8988T (cell line): ENCODE measurements at regions not wholly inside any gene's neighbourhood (a gene's known extent, or its start where the extent isn't known, plus 50 kb on each side); places are given as distances from the start of the nearest gene placed in this dataset.
"Not testable (repeated sequence)": the region's sequence is repeated elsewhere in the genome, so short reads cannot be mapped to it uniquely, and the experiment has no call there.

Source experiments
- DNase-seq: peaks from one replicate; pipeline ENCODE4 v3.0.0; 2011

- DNase-seq: no peak
Measured at GRCh38 chr6:153526479-153526878, 395.4 kb upstream of the RGS17 start.

GRCh38 chr6:153525998-153526397 lies 394.9 kb upstream of the RGS17 start:
- DNase-seq: no peak

DNA sequence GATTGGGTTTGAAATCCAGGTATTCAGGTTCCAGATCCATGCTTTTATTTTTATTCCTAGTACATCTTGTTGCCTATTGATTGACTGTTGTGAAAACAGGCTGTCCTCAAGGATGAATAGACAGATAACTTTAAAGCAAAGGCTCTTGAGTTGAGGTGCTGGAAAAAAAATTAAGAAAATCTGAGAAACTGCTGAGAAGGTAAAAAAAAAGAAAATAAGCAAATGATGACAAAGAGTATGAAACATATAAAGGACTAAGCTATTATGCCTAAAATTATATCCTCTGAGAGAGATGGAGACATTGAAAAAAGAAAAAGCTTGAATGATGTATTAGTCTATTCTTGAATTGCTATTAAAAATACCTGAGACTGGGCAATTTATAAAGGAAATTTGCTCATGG lies 392.3 kb upstream of the RGS17 start:
- no peak for DNase-seq

GRCh38 chr6:153511896-153512496 lies 380.9 kb upstream of the RGS17 start:
- DNase-seq: no peak

DNA sequence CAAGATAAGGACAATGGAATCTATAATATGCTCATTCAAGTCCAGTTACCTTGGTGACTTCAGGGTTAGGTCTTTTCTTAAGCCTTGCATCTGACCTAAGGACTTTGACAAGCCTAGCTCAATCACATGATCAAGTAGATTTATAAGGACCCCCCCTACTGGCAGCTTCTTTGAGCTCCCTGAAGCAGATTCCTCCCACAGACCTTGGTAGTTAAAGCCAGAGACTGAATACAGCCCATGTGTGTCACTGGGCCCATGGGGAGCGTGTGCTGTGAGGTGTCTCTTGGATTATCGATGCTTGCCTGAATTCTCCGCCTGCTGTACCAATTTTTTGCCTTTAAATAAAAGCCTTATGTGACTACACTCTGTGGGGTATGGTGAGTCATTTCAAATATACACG lies 372.7 kb upstream of the RGS17 start:
- no peak for DNase-seq

DNA sequence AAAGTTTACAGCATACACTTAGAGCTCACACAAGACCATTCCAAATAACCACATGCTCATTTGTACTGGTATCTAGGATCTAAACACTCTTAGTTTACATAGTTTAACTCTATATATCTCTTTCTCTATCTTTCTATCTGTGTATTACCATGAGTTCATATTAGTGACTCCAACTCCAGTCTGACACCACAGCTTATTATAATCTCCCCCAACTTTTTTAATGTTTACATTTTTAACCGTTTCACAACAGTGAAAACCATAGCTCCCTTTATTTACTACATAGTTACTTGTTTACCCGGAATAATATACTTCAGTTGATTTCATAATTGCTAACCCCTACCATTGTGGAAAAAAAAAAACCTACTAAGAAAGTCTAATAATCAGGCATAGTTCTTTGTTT lies 362.4 kb upstream of the RGS17 start:
- no peak for DNase-seq

GRCh38 chr6:153489479-153489878 lies 358.4 kb upstream of the RGS17 start:
- DNase-seq: no peak

- no peak for DNase-seq
Measured at GRCh38 chr6:153488267-153488666, 357.2 kb upstream of the RGS17 start.

DNA sequence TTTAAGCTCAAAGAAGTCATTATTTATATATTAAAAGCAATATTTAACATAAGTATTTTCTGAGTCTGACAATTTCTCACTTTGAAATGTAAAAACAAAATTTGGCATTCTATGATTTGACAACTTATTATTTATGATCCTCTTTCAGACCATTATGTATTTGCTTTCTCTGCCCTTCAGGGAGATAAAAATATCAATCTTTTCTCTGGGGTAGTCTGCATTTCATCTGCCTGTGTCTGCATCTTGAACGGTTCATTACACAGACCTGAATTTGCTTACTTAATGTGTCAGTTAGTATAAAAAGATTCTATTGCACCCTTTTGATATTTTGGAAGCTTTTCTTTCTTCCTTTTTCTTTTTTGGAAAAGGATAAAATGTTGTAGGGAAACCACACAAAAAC lies 354.0 kb upstream of the RGS17 start:
- DNase-seq: no peak

DNA sequence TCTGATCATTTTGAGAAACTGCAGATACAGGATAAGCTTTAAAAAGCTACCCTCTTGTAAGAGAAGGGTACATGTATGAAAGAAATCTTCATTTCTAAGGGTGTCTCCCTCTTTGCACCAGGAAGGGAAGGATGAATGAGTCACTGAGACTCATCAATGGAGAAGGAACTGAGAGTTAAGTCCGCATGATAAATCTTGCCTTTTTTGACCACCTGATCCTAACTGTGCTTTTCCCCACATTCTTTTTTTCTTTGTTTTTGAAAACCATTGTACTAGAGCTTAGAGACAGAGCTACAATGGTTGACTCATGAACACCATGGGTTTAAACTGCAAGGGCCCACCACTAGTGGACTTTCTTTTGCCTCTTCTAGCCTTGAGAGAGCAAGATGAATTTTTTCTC lies 353.0 kb upstream of the RGS17 start:
- no peak for DNase-seq

DNA sequence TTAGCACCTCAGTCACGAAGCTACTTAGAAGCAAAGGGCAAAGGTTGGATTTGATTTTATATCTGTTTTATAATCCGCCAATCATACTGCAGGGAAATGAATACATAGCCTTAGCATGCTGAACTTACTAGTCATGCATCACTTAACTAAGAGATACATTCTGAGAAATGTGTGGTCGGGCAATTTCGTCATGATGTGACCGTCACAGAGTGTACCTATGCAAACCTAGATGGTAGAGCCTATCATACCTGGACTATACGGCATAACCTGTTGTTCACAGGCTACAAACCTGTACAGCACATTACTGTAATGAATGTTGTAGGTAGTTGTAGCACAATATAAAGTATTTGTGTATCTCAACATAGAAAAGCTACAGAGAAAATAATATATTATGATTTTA lies 345.2 kb upstream of the RGS17 start:
- DNase-seq: no peak

GRCh38 chr6:153465050-153465449 lies 334.0 kb upstream of the RGS17 start:
- no peak for DNase-seq

DNA sequence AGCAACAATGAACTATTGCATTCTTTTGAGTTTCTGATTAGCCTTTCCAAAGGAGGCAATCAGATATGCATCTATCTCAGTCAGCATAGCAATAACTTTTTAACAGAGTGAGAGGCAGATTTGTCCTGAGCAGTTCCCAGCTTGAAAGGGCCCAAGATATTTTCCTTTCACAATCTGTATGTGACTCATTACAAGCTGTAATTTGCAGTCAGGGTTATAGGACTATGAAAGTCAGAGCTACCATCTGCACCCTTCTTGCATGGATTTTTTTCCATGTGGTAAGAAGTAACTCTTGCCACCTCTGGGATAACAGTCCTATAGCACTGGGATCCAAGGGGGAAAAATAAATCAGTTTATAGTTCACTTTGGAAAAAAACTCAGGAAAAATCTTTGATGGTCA lies 318.2 kb upstream of the RGS17 start:
- DNase-seq: no peak

DNA sequence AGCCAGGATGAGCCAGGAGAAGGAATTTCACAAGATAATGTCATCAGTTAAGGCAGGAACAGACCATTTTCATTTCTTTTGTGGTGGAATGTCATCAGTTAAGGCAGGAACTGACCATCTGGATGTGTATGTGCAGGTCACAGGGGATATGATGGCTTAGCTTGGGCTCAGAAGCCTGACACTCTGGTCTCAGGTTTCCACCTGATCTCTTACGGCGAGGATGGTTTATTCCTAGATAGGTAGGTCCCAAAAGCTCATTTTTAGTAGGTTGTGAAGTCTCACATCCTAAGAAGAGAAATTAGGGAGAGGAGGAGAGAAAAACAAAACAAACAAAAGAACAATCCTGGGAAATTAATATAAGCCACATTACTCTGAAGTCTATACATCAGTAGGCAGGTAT lies 311.7 kb upstream of the RGS17 start:
- not testable (repeated sequence) for DNase-seq

DNA sequence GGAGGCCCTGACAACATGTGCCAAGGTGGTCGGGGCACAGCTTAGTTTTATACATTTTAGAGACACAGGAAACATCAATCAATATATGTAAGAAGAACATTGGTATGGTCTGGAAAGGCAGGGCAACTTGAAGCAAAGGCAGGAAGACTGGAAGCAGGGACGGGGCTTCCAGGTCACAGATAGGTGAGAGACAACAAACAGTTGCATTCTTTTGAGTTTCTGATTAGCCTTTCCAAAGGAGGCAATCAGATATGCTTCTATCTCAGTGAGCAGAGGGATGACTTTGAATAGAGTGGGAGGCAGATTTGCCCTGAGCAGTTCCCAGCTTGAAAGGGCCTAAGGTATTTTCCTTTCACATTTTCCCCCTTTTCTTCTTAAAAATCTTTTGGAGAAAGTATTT lies 311.0 kb upstream of the RGS17 start:
- no peak for DNase-seq

DNA sequence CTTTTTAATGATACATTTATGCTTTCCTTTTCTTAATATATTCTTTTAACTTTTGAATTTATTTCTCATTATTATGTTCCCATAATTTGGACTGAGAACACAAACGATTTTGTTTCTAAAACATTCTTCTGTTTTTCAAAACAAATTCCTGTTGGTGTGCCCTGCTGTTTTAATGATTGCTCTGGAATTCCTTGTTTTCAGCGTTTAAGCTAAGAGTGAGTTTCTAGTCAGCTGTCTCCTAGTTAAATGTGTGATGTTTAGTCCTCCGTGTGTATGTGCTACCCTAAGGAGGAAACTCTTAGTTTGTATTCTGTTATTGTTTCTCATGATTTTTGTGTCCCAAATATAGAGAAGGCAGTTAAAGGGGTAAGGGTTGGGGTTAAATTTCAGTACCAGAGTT lies 306.1 kb upstream of the RGS17 start:
- no peak for DNase-seq

- no peak for DNase-seq
Measured at GRCh38 chr6:153436351-153436750, 305.3 kb upstream of the RGS17 start.

DNA sequence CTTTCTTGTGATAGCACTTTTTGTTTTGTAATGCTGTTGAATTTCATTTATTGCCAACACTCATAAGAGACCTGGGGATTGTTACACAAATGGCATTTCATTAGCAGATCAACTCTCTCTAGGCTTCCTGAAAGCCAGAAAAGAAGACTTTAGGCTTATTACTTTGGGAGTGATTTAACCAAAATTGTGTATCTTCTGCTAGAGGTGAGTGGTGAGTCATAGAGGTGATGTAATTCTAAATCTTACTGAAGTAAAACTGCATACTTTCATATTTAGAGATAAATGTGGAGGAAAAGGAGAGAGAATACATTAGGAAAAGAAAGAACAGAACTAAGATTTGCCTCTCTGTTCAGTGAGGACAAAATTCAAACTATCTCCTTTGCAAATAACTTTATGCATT lies 304.7 kb upstream of the RGS17 start:
- no peak for DNase-seq

- DNase-seq: no peak
Measured at GRCh38 chr6:153425536-153425935, 294.5 kb upstream of the RGS17 start.

DNA sequence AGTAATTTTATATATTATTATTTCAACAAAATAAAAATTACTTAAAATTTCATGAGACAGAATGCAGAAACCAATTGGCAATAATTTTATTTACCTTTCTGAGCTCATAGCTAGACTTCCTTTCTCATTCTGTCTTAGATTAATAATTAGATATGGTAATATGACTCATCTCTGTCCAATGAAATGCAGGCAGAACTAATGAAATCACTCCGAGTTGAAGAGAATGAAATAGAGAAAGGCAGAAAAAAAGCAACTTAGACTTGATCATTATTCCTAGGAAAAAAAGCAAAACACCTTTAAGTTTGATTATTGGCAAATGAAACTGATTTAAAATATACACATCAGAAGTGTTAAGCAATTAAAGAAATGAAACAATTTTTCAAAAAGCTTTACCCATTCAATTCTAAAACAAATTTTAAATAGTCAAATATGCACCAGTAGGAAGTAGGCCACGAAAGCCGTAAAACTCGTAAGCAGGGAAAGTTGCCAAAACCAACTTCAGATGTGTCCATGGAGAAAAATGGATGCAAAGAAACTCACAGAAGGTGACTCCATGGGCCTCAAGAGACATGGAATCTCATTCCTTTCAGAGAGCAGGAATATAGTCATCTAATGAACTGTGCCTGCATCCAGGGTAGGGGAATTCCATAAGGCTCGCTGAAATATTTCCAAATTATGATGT lies 293.8 kb upstream of the RGS17 start:
- no peak for DNase-seq

DNA sequence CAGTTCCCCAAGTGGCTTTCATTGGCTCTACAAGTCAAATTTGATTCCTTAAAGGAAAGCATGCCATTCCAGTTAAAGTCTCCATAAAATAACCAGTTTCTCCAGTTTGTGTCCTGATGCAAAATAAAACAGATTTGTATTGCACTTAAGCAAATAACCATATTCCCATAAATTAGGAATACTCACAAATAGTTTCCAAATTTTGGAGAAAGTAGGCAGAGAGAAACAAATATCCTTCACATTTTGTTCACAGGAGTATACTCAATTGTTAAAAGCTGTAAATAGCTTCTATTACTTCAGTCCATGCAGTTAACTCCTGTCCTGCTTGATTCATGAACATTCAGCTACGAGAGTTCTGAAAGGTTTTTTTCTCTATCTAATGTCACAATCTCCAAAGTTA lies 281.4 kb upstream of the RGS17 start:
- no peak for DNase-seq

- no peak for DNase-seq
Measured at GRCh38 chr6:153411070-153411648, 280.1 kb upstream of the RGS17 start.

DNA sequence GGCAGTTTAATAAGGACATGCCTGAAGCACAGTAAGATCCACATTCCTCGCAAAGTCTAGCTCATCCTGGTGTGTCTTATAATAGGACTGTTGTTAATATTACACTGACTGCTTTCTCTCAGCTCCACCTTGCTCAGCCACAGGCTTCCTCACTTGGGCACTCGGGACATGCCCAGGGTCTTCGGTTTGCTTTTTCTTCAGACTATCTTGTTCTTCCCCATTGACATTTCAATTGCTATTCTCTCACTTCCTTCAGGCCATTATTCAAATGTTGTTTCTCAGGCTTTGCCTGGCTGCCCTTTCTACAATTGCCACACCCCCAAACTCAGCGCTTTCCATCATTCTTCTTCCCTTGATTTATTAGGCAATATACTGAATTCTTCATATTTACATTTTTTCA lies 274.8 kb upstream of the RGS17 start:
- no peak for DNase-seq

- DNase-seq: no peak
Measured at GRCh38 chr6:153401751-153402150, 270.7 kb upstream of the RGS17 start.

DNA sequence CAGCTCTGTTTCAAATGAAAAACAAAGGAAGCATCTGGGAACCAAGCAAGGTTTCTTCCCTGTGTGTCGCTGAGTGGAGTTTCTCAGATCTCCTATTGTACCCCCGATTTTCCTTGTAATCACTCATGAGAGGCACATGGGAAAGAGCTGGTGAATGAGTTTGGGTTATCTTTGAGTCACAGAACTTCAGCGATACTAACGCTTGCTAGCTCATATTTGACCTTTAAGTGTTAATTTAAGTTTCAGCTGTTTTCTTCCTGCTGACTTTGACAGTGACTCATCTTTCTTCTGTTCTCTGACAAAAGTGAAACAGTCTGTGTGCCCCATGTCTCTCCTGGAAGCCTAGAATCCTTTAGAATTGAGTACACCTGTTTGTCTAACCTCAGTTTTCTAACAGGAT lies 261.1 kb upstream of the RGS17 start:
- DNase-seq: no peak
